HL-60 (cell line): ENCODE measurements at regions not wholly inside any gene's neighbourhood (a gene's known extent, or its start where the extent isn't known, plus 50 kb on each side); places are given as distances from the start of the nearest gene placed in this dataset.

Source experiments
- CTCF ChIP-seq: IDR thresholded peaks from one replicate; pipeline ENCODE4 v1.5.1; 2011; ENCODE audit warnings: low read length, control low read depth, inconsistent platforms; ENCODE audit not compliant: insufficient read depth
- GABPA ChIP-seq: IDR thresholded peaks from 2 replicates; pipeline ENCODE4 v1.6.1; 2012; ENCODE audit warnings: low read depth
- POLR2AphosphoS5 ChIP-seq: IDR thresholded peaks from 2 replicates; pipeline ENCODE4 v1.6.1; 2012; ENCODE audit warnings: low read depth
- REST ChIP-seq: IDR thresholded peaks from 2 replicates; pipeline ENCODE4 v1.6.1; 2012; ENCODE audit warnings: low read depth; ENCODE audit not compliant: insufficient replicate concordance
- SPI1 ChIP-seq: IDR thresholded peaks from 2 replicates; pipeline ENCODE4 v1.6.1; 2012; ENCODE audit warnings: low read depth, mild to moderate bottlenecking, borderline replicate concordance

GRCh38 chr1:100806601-100807000 is 87.1 kb downstream of the VCAM1 start:
- TF ChIP-seq CTCF (no peak), REST (no peak), POLR2AphosphoS5 (no peak), SPI1 (no peak), GABPA (no peak)
